Adipocyte (in vitro differentiated cells): ENCODE measurements at regions not wholly inside any gene's neighbourhood (a gene's known extent, or its start where the extent isn't known, plus 50 kb on each side); places are given as distances from the start of the nearest gene placed in this dataset.

Source experiments
- DNase-seq: peaks from one replicate; pipeline ENCODE4 v3.0.0-alpha.2; 2015; ENCODE audit warnings: low read depth
- H3K27me3 ChIP-seq: replicated peaks from 2 replicates; pipeline ENCODE4 v1.7.0; 2013; ENCODE audit warnings: mild to moderate bottlenecking, low read length, moderate library complexity; ENCODE audit not compliant: control insufficient read depth, insufficient read depth
- H3K36me3 ChIP-seq: 2 replicates; pipeline ENCODE4 v1.7.0; 2013; ENCODE audit warnings: low read length, mild to moderate bottlenecking, moderate library complexity; ENCODE audit not compliant: control insufficient read depth, insufficient read depth, severe bottlenecking
- H3K4me1 ChIP-seq: 2 replicates; pipeline ENCODE4 v1.7.0; 2013; ENCODE audit warnings: mild to moderate bottlenecking, low read length, moderate library complexity; ENCODE audit not compliant: control insufficient read depth, insufficient read depth
- H3K4me3 ChIP-seq: 2 replicates; pipeline ENCODE4 v1.7.0; 2013; ENCODE audit warnings: mild to moderate bottlenecking, low read length, moderate library complexity
- H3K9ac ChIP-seq: 2 replicates; pipeline ENCODE4 v1.7.0; 2013; ENCODE audit warnings: mild to moderate bottlenecking, low read length, moderate library complexity
- H3K9me3 ChIP-seq: 2 replicates; pipeline ENCODE4 v1.7.0; 2013; ENCODE audit warnings: mild to moderate bottlenecking, low read length, moderate library complexity; ENCODE audit not compliant: control insufficient read depth

- H3K9me3 ChIP-seq, result no peaks in the 10 kb centered on the region
- H3K4me3 ChIP-seq, result no peak overlapping the region
- H3K36me3 ChIP-seq, result no peaks in the 10 kb centered on the region
- H3K27me3 ChIP-seq, result no peaks in the 10 kb centered on the region
- DNase-seq, result no peak
- H3K4me1 ChIP-seq, result peaks cover 11% of the 10 kb centered on the region
- no peak overlapping the region for H3K9ac ChIP-seq
Measured at GRCh38 chr11:93080146-93080759, 110.8 kb downstream of the MTNR1B start.

DNA sequence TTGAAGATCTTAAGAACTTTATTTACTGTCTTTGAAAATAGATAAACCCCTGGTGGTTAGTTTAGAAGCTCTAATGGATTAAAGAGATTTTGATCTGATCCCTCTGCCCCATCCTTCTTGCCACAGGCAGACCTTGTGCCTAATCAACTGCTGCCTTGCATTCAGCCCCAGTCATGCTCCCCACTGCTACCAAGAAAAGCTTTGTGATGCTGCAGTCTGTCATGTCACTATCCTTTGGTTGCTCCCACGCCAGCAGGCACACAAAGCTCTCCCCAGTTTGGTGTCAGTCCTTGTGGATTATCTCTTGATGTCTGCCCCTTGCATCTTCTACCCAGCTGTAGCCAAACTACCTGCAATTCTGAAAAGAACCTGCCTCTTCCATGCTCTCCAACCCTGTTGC lies 112.2 kb downstream of the MTNR1B start:
- H3K4me3 ChIP-seq, result no peak overlapping the region
- DNase-seq, result no peak
- no peaks in the 10 kb centered on the region for H3K36me3 ChIP-seq
- peaks cover 15% of the 10 kb centered on the region for H3K4me1 ChIP-seq
- no peaks in the 10 kb centered on the region for H3K9me3 ChIP-seq
- H3K27me3 ChIP-seq, result no peaks in the 10 kb centered on the region
- no peak overlapping the region for H3K9ac ChIP-seq

DNA sequence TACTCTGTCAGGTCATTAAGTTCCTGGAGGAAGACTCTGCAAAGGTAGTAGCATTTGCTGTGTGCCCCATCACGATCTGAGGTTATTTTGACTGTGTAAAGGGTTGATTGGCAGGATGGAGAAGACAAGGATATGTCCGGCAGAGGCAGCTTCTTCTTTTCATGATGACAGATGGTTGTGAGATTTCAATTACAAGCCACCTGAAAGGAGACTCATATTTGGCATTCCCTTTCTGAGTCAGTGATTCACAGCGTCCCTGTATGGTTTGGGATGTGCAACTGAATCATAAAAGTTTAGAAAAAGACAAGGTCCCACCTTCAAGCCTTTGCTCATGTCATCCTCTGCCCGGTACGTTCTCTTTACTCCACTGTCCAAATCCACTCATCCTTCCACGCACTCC lies 113.4 kb downstream of the MTNR1B start:
- DNase-seq, result no peak
- Histone ChIP-seq H3K9ac (no peak overlapping the region), H3K27me3 (no peaks in the 10 kb centered on the region), H3K9me3 (no peaks in the 10 kb centered on the region), H3K4me3 (no peak overlapping the region), H3K36me3 (no peaks in the 10 kb centered on the region), H3K4me1 (peaks cover 15% of the 10 kb centered on the region)

DNA sequence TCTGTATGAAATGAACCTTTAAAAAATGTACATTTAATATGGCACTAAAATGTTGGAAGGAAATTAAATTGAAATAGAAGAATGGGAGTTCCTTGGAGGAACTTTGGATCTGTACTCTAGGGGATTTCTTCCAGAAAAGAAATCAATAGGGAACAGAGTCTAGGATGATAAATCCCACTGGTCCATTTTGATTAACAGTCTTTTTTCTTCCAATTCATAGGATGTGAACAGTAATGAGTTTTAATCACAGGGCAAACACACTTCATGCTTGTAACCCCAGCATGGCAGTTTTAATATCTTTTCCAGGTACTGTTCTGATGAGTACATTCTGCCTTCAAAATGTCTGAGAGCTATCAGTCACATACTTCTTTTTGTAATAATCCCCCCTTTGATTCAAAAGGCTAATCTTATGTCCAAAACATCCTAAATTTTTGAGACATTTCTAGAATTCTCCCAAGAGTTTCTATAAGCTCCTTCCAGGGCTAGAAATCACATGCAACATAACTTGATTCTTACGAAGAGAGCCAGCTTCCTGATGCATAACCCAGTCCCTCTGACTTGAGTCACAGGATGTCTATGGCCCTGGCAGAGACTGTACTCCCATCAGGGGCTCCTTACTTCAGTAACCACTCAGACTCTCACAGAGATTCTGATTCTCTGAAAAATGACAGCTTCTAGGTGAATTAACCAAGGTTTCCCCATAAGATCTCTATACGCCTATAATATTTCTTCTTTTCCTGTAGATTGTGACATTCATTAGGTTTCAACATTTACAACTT lies 112.9 kb downstream of the SLC36A4 start:
- peaks cover 15% of the 10 kb centered on the region for H3K4me1 ChIP-seq
- no peaks in the 10 kb centered on the region for H3K9me3 ChIP-seq
- H3K4me3 ChIP-seq, result peak overlapping the region; percentile 10
- peak overlapping the region; percentile 46 for H3K9ac ChIP-seq
- DNase-seq, result peak; percentile 64
- no peaks in the 10 kb centered on the region for H3K27me3 ChIP-seq
- no peaks in the 10 kb centered on the region for H3K36me3 ChIP-seq

GRCh38 chr11:93089474-93090102 lies 108.2 kb downstream of the SLC36A4 start:
- Histone ChIP-seq H3K4me3 (no peak overlapping the region), H3K9me3 (no peaks in the 10 kb centered on the region), H3K4me1 (peaks cover 11% of the 10 kb centered on the region), H3K36me3 (no peaks in the 10 kb centered on the region), H3K27me3 (no peaks in the 10 kb centered on the region), H3K9ac (no peak overlapping the region)
- DNase-seq, result peak; percentile 63
